OCI-LY3 (cell line): ENCODE measurements at regions not wholly inside any gene's neighbourhood (a gene's known extent, or its start where the extent isn't known, plus 50 kb on each side); places are given as distances from the start of the nearest gene placed in this dataset.
"Not testable (repeated sequence)": the region's sequence is repeated elsewhere in the genome, so short reads cannot be mapped to it uniquely, and the experiment has no call there.

Experiments
- H2AFZ ChIP-seq: fragments of 200-600, 300-600 bp; shearing (Covaris generic); 2 replicates; pipeline ENCODE4 v1.6.0; 2014; ENCODE audit warnings: antibody characterized with exemption, low read depth, low read length
- H3K27ac ChIP-seq: fragments of 200-600, 300-600 bp; sonication (generic); 2 replicates; pipeline ENCODE4 v1.5.1; 2014; ENCODE audit warnings: mild to moderate bottlenecking, low read length, moderate library complexity, mixed read lengths
- H3K27me3 ChIP-seq: fragments of 200-600, 300-600 bp; sonication (generic); 2 replicates; pipeline ENCODE4 v1.6.1; 2014; ENCODE audit warnings: low read depth, low read length, mixed read lengths
- H3K36me3 ChIP-seq: fragments of 200-600, 300-600 bp; sonication (generic); replicated peaks from 2 replicates; pipeline ENCODE3; 2014; ENCODE audit warnings: low read depth, low read length, mixed read lengths
- H3K4me1 ChIP-seq: fragments of 300-600, 200-600 bp; sonication (generic); 2 replicates; pipeline ENCODE4 v1.6.1; 2014; ENCODE audit warnings: low read length, mixed read lengths
- H3K4me2 ChIP-seq: fragments of 200-600, 300-600 bp; sonication (generic); 2 replicates; pipeline ENCODE4 v1.6.1; 2014; ENCODE audit warnings: low read length, mixed read lengths
- H3K4me3 ChIP-seq: fragments of 300-600, 200-600 bp; sonication (generic); 2 replicates; pipeline ENCODE4 v1.5.1; 2014; ENCODE audit warnings: antibody characterized with exemption, mild to moderate bottlenecking, low read length, moderate library complexity
- H3K79me2 ChIP-seq: fragments of 300-600, 200-600 bp; shearing (Covaris generic); 2 replicates; pipeline ENCODE4 v1.6.1; 2014; ENCODE audit warnings: mild to moderate bottlenecking, low read length, mixed read lengths
- H3K9ac ChIP-seq: fragments of 300-600, 200-600 bp; shearing (Covaris generic); 2 replicates; pipeline ENCODE4 v1.6.0; 2014; ENCODE audit warnings: mild to moderate bottlenecking, low read length, moderate library complexity
- H3K9me3 ChIP-seq: fragments of 200-600, 300-600 bp; shearing (Covaris generic); 2 replicates; pipeline ENCODE4 v1.6.1; 2014; ENCODE audit warnings: low read length, mixed read lengths; ENCODE audit not compliant: insufficient read depth
- H4K20me1 ChIP-seq: fragments of 200-600, 300-600 bp; sonication (generic); 2 replicates; pipeline ENCODE4 v1.6.1; 2016; ENCODE audit warnings: low read length, mixed read lengths; ENCODE audit not compliant: insufficient read depth
- CTCF ChIP-seq: fragments of 200-600, 300-600 bp; sonication (generic); IDR thresholded peaks from 2 replicates; pipeline ENCODE4 v1.5.1; 2014; ENCODE audit warnings: antibody characterized with exemption, low read length, low read depth
- EZH2phosphoT487 ChIP-seq: fragments of 200-600 bp; shearing (Covaris generic); IDR thresholded peaks from 2 replicates; pipeline ENCODE4 v1.6.1; 2018; ENCODE audit warnings: antibody characterized with exemption, mixed run types, low read depth

GRCh38 chrX:127726227-127726626, 326.0 kb downstream of the ACTRT1 start:
- Histone ChIP-seq H3K9me3 (no peaks in the 10 kb centered on the region), H3K4me2 (peak overlapping the region; percentile 48), H3K4me3 (no peak overlapping the region), H3K36me3 (no peaks in the 10 kb centered on the region), H3K9ac (no peak overlapping the region), H3K27ac (peak overlapping the region; percentile 11; the same call in 1 of the 2 replicates), H3K27me3 (no peaks in the 10 kb centered on the region), H4K20me1 (no peaks in the 10 kb centered on the region), H3K79me2 (no peaks in the 10 kb centered on the region), H3K4me1 (peaks cover 9% of the 10 kb centered on the region), H2AFZ (peak overlapping the region; percentile 93)
- TF ChIP-seq CTCF (no peak), EZH2phosphoT487 (no peak)

GRCh38 chrX:127708155-127708554, 344.0 kb downstream of the ACTRT1 start:
- H4K20me1 ChIP-seq, result no peaks in the 10 kb centered on the region
- no peaks in the 10 kb centered on the region for H3K9me3 ChIP-seq
- no peaks in the 10 kb centered on the region for H3K4me1 ChIP-seq
- no peak overlapping the region for H3K9ac ChIP-seq
- H2AFZ ChIP-seq, result no peak overlapping the region; the same call in 1 of the 2 replicates
- H3K27me3 ChIP-seq, result no peaks in the 10 kb centered on the region
- TF ChIP-seq EZH2phosphoT487 (no peak), CTCF (no peak)
- no peak overlapping the region for H3K27ac ChIP-seq
- H3K4me2 ChIP-seq, result no peak overlapping the region
- H3K79me2 ChIP-seq, result no peaks in the 10 kb centered on the region
- no peak overlapping the region for H3K4me3 ChIP-seq
- no peaks in the 10 kb centered on the region for H3K36me3 ChIP-seq

GRCh38 chrX:127702527-127702926, 349.7 kb downstream of the ACTRT1 start:
- Histone ChIP-seq H3K4me3 (no peak overlapping the region), H3K36me3 (peaks cover 3% of the 10 kb centered on the region), H3K27me3 (no peaks in the 10 kb centered on the region), H3K4me1 (peaks cover 11% of the 10 kb centered on the region), H3K4me2 (no peak overlapping the region), H3K79me2 (no peaks in the 10 kb centered on the region), H4K20me1 (no peaks in the 10 kb centered on the region), H3K9ac (no peak overlapping the region), H3K27ac (no peak overlapping the region), H2AFZ (no peak overlapping the region), H3K9me3 (no peaks in the 10 kb centered on the region)
- TF ChIP-seq CTCF, result no peak
- no peak for TF ChIP-seq EZH2phosphoT487

GRCh38 chrX:127662942-127663341, 389.3 kb downstream of the ACTRT1 start:
- not testable (repeated sequence) for H3K9me3 ChIP-seq, H3K9ac ChIP-seq, H3K79me2 ChIP-seq, H3K4me1 ChIP-seq, H3K4me2 ChIP-seq, H3K27me3 ChIP-seq, H2AFZ ChIP-seq, H3K4me3 ChIP-seq, H3K27ac ChIP-seq, H4K20me1 ChIP-seq, H3K36me3 ChIP-seq

- no peaks in the 10 kb centered on the region; the same call in 1 of the 2 replicates for H3K9me3 ChIP-seq
- TF ChIP-seq EZH2phosphoT487 (no peak), CTCF (no peak)
- H3K79me2 ChIP-seq, result no peaks in the 10 kb centered on the region
- H3K4me1 ChIP-seq, result peaks cover 18% of the 10 kb centered on the region
- no peaks in the 10 kb centered on the region for H3K27me3 ChIP-seq
- H3K4me2 ChIP-seq, result no peak overlapping the region
- no peak overlapping the region for H2AFZ ChIP-seq
- H3K27ac ChIP-seq, result no peak overlapping the region
- H3K9ac ChIP-seq, result no peak overlapping the region
- no peaks in the 10 kb centered on the region for H3K36me3 ChIP-seq
- H4K20me1 ChIP-seq, result no peaks in the 10 kb centered on the region
- H3K4me3 ChIP-seq, result no peak overlapping the region
These were observed 403.2 kb downstream of the ACTRT1 start for GRCh38 chrX:127649011-127649410.
